Glutamatergic neuron (in vitro differentiated cells): ENCODE measurements at regions not wholly inside any gene's neighbourhood (a gene's known extent, or its start where the extent isn't known, plus 50 kb on each side); places are given as distances from the start of the nearest gene placed in this dataset.

ENCODE experiments used
- DNase-seq: peaks from one replicate; pipeline ENCODE4 v3.0.0; 2022
- H3K27ac Mint-ChIP-seq: one replicate; pipeline ENCODE4 v1.8.0; 2020; ENCODE audit warnings: mild to moderate bottlenecking, mixed read lengths, inconsistent platforms; ENCODE audit not compliant: unreplicated experiment
- H3K27me3 Mint-ChIP-seq: one replicate; pipeline ENCODE4 v1.8.0; 2020; ENCODE audit warnings: mild to moderate bottlenecking, moderate library complexity, mixed read lengths, inconsistent platforms; ENCODE audit not compliant: unreplicated experiment
- H3K36me3 Mint-ChIP-seq: one replicate; pipeline ENCODE4 v1.8.0; 2020; ENCODE audit warnings: mild to moderate bottlenecking, mixed read lengths, inconsistent platforms; ENCODE audit not compliant: unreplicated experiment
- H3K4me1 Mint-ChIP-seq: one replicate; pipeline ENCODE4 v1.8.0; 2020; ENCODE audit warnings: mild to moderate bottlenecking, low read depth, mixed read lengths, inconsistent platforms; ENCODE audit not compliant: unreplicated experiment
- H3K4me3 Mint-ChIP-seq: one replicate; pipeline ENCODE4 v1.8.0; 2020; ENCODE audit warnings: mild to moderate bottlenecking, mixed read lengths, inconsistent platforms; ENCODE audit not compliant: unreplicated experiment
- H3K9me3 Mint-ChIP-seq: one replicate; pipeline ENCODE4 v1.8.0; 2020; ENCODE audit warnings: mild to moderate bottlenecking, moderate library complexity, mixed read lengths, inconsistent platforms; ENCODE audit not compliant: unreplicated experiment
- CTCF ChIP-seq: fragments of 200-600 bp; sonication (generic); IDR thresholded peaks from one replicate; pipeline ENCODE4 v1.5.0; 2021; ENCODE audit not compliant: partially characterized antibody, unreplicated experiment

DNA sequence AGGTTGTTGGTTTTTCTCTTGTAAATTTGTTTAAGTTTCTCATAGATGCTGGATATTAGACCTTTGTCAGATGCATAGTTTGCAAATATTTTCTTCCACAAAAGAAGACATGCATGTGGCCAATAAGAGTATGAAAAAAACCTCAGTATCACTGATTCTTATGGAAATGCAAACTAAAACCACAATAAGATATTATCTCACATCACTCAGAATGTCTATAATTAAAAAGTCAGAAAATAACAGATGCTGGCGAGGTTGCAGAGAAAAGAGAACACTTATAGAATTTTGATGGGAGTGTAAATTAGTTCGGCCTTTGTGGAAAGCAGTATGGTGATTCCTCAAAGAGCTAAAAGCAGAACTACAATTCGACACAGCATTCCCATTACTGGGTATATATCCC, 1355.6 kb downstream of the FAM133A start:
- TF ChIP-seq CTCF = no peak
- no peaks in the 10 kb centered on the region for H3K9me3 Mint-ChIP-seq

DNA sequence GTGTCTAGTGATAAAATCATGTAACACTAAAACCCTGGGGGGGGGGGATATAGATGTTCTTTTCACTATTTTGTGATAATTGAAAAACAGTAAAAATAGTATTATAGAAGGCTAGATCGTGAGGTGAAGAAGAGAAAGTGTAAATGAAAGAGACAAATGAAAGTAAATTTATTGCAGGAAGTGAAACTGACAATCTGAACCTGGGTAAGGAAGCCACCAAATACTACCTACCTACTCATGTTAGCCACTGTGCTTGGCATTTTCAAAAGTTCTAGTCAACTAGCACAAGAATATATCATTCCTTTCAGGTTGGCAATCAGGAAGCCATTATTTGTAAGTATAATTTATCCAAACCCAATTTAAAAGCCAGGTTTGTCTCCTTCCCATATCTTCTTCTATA, 1366.1 kb downstream of the FAM133A start:
- H3K9me3 Mint-ChIP-seq = no peaks in the 10 kb centered on the region
- no peaks in the 10 kb centered on the region for H3K36me3 Mint-ChIP-seq
- no peak overlapping the region for H3K27ac Mint-ChIP-seq
- H3K4me3 Mint-ChIP-seq = no peak overlapping the region
- TF ChIP-seq CTCF = no peak
- DNase-seq = no peak
- H3K4me1 Mint-ChIP-seq = no peaks in the 10 kb centered on the region
- no peaks in the 10 kb centered on the region for H3K27me3 Mint-ChIP-seq

More for the DNA sequence above, 1355.6 kb downstream of the FAM133A start:
- DNase-seq = no peak
- no peaks in the 10 kb centered on the region for H3K4me1 Mint-ChIP-seq
- H3K4me3 Mint-ChIP-seq = no peak overlapping the region
- no peaks in the 10 kb centered on the region for H3K36me3 Mint-ChIP-seq
- no peak overlapping the region for H3K27ac Mint-ChIP-seq
- H3K27me3 Mint-ChIP-seq = no peaks in the 10 kb centered on the region

DNA sequence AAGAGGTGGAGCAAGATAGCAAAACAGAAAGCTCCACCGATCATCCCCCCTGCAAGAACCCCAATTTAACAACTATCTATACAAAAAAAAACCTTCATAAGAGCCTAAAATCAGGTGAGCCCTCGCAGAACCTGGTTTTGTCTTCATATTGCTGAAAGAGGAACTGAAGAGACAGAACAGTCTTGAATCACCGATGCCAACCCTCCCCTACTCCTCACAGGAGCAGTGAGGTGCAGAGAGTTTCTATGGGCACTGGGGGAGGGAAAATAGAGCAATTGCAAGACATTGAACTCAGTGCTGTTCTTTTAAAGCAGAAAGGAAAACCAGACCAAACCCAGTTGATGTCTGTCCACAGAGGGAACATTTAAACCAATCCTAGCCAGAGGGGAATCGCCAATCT, 1370.3 kb downstream of the FAM133A start:
- TF ChIP-seq CTCF = no peak
- H3K4me3 Mint-ChIP-seq = no peak overlapping the region

DNA sequence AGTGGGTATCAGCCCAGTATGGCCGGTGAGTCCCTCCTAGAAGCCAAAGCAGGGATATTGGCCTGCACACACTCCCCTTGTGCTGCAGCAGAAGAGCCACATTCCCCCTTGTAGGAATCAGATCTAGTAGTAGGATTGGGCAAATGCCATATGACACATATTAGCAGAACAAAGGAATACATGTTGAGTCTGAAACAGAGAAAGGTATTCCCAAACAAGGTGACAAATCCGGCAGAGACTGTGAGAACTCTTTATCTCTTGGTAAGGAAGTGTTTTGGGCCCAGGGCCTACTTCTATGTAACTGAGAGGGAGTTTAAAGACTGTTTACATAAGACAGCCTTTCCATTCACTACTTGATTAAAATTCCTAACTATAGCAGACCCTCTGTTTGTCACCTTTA, 1382.0 kb downstream of the FAM133A start:
- DNase-seq = no peak
- Mint-ChIP-seq H3K4me1 (no peaks in the 10 kb centered on the region), H3K4me3 (no peak overlapping the region), H3K36me3 (no peaks in the 10 kb centered on the region), H3K27me3 (no peaks in the 10 kb centered on the region), H3K9me3 (peaks cover 2% of the 10 kb centered on the region), H3K27ac (no peak overlapping the region)
- TF ChIP-seq CTCF = no peak

More for the DNA sequence above, 1370.3 kb downstream of the FAM133A start:
- no peak for DNase-seq
- Mint-ChIP-seq H3K27me3 (no peaks in the 10 kb centered on the region), H3K9me3 (no peaks in the 10 kb centered on the region), H3K4me1 (no peaks in the 10 kb centered on the region), H3K27ac (no peak overlapping the region), H3K36me3 (no peaks in the 10 kb centered on the region)

DNA sequence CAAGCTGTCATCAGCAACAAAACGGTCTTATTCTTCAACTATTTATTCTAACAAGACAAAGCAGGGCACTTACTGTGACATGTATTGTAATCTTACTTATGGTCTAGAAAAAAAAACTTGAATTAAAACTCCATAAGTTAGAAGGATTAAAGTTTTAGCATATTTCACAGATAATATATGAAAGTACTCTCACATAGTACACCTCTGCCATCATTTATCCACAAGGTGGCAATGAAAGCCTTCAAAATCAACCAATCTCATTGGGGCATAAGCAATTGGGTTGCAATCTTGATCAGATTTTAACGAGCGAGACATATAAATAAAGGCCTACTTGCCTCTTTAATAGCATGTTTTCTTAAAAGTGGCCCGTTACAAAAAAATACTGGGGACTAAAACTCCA, 1382.9 kb downstream of the FAM133A start:
- Mint-ChIP-seq H3K4me1 (no peaks in the 10 kb centered on the region), H3K27me3 (no peaks in the 10 kb centered on the region), H3K27ac (no peak overlapping the region), H3K4me3 (no peak overlapping the region), H3K36me3 (no peaks in the 10 kb centered on the region), H3K9me3 (peaks cover 2% of the 10 kb centered on the region)
- DNase-seq = no peak
- TF ChIP-seq CTCF = no peak
